HG02885 (cell line): ENCODE measurements at regions not wholly inside any gene's neighbourhood (a gene's known extent, or its start where the extent isn't known, plus 50 kb on each side); places are given as distances from the start of the nearest gene placed in this dataset.
A peak's percentile ranks its signal among the peaks of the same experiment; 100 is the strongest.
"Not testable (repeated sequence)": the region's sequence is repeated elsewhere in the genome, so short reads cannot be mapped to it uniquely, and the experiment has no call there.

Experiments used
- ATAC-seq: cut with Tn5 transposase; IDR thresholded peaks from one replicate; pipeline ENCODE4 v1.9.1; 2021; ENCODE audit warnings: mild to moderate bottlenecking; ENCODE audit not compliant: unreplicated experiment, poor library complexity

DNA sequence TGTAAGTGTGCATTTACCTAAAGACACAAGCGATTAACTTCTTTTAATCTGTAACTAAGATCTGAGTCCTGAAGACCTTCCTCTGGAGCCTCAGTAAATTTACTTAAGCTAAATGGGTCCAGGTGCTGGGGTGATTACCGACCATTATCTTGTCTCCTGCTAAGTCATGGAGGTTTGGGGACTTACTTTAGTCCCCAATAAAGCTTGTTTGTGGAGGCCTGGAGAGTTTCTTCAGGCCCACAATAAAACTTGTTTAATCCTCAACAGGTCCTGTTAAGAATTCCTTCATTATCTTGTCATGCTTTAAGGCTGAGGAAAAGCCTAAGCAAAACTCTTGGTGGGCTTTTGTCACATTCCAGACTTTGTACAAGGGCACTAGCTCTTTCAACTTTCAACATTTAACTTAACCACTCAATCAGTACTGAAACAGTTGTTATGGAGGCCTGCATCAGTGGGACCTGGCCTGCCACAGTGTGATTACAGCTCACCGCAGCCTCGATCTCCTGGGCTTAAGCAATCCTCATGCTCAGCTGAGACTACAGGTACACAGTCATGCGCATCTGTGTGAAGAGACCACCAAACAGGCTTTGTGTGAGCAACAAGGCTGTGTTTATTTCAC, 84.0 kb downstream of the FMO4 start:
- ATAC-seq = no peak

DNA sequence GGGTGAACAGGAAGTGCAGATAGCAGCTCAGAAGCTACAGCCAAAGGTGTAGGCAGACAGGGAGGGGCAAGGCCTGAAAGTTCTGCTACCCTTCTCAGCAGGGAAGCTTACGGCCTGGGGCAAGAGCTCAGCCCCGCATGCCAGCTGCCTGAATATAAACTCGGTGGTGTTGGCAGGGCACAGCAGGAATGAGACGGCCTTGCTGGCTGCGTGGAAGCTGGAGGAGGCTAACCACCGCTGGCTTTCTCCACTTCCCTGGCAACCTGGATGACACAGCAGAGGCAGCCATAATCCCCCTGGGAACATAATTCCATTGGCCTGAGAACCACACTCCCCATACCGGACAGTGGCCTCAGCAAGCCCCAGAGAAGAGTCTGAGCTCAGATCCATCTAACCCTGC, 81.9 kb upstream of the PRRC2C start:
- ATAC-seq = no peak

DNA sequence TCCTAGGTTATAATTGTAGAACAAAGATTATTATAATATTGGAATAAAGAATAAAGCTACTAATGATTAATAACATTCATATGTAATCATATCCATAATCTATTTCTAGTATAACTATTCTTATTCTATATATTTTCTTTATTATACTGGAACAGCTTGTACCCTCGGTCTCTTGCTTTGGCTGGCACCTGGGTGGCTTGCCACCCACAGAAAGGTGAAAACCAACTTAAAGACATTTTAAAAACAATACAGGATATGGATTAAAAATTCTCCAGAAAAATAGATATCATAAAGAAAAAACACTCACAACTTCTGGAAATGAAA, 80.0 kb upstream of the PRRC2C start:
- ATAC-seq = no peak

DNA sequence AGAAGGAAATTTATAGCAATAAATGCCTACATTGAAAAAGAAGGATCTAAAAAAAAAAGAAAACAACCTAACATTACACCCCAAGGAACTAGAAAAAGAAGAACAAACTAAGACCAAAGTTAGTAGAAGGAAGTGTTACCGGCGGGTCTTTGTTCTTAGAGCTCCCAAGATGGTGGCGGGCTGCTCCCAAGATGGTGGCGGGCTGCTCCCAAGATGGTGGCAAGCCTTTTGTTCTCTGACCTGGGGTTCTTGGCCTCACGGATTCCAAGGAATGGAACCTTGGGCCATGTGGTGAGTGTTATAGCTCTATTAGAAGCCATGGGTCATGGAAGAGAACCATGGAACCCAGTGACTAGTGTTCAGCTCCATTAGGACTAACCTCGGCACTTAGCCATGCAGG, 71.8 kb upstream of the PRRC2C start:
- not testable (repeated sequence) for ATAC-seq

DNA sequence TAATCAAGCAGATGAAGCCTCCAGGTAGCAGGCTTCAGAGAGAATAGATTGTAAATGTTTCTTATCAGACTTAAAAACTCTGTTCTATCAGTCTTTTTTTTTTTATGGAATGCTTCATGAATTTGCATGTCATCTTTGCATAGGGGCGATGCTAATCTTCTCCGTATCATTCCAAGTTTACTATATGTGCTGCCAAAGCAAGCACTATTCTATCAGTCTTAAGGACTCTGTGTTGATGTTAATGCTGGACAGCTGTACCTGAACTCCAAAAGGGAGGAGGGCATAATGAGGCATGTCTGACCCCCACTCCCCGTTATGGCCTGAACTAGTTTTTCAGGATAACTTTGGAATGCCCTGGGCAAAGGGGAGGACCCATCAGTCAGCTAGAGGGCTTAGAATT, 66.8 kb upstream of the PRRC2C start:
- no peak for ATAC-seq

DNA sequence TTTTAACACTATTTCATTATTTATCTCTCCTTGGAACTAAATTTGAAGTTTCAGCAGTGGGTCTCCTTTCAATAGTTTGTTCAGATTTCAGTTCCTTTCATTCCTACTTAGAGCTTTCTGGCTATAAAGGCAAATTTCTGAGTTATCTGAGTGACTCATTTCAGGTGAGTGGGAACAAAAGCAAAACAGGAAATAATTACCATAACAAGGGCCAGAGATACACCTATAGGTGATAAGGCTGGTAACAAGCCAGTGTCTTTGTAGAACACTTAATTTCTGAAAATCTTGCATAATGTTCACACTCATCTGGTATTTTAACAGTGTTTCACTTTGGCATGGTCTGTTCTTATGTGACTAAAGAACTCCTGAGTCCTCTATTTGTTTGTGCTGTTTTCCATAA, 64.5 kb upstream of the PRRC2C start:
- peak; percentile 54 for ATAC-seq

DNA sequence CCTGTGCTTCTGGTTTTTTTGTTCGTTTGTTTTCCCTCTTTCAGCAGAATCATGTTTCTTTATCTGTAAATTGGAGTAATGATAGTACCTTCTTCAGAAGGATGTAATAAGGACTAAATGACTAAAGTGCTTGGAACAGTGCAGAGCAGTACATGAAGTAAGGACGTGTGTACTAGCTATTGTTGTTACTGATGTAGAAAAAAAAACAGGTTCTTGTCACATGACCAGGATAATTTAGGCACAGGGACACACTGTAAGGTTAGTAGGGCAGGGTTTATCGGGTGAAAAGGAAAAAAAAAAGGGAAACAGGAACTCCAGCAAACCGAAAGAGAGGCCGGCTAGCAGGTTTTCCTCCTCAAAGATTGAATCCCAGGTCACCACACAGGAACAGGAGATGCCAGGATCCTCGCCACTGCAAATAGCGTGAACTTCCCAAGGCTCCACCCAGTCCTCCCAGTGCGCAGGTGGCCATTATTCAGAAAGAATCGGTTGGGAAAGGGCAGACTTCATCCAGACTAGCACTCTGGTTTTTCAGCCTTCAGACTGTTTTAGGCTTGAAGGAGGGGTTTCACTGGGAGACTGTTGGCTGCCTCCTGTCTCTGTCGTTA, 63.8 kb upstream of the PRRC2C start:
- no peak for ATAC-seq

DNA sequence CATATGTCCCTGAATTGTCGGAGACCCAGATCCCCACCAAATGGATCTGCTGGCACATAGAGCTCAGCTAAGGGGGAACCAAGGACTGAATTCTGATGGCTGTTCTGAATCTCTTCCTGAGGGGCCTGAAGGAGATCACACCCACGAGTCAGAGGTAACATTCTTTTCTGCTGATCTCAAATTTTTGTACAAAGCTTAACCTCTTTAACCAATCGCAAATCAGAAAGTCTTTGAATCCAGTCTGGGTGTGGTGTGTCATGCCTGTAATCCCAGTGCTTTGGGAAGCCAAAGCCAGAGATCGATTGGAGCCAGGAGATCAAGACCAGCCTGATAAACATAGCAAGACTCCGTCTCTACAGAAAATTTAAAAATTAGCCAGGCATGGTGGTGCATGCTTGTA, 62.8 kb upstream of the PRRC2C start:
- ATAC-seq = no peak

DNA sequence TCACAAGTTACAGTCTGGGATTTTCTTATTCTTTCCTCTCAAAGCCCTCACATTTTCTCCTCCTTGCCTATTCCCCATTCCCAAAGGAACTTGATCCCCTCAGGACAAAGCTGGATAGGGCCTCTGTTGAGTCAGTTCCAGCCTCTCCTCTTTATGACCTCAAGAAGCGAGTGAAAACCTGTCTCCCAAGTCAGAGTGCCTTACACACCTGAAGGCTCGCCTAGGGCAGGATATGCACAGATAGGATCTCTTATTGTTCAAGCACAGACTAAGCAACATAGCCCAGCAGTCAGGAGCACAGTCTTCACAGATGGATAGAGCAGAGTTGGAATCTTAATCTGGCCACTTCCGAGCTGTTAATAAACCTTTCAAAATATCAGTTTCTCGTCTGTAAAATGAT, 60.8 kb upstream of the PRRC2C start:
- ATAC-seq = no peak

DNA sequence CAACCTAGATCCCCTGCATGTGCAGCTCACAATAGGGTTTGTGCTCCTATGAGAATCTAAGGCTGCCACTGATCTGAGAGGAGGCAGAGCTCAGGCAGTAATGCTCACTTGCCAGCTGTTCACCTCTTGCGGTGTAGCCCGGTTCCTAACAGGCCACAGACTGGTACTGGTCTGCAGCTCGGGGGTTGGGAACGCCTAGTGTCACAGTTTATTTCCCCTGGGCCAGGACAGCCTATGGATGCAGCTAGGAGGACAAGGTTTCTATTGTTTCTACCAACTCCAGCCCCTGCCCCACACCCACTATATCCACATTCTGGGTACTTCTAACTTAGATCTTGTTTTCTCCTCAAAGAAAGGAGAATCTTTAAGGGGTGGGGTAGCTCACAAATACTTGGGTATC, 58.7 kb upstream of the PRRC2C start:
- no peak for ATAC-seq

DNA sequence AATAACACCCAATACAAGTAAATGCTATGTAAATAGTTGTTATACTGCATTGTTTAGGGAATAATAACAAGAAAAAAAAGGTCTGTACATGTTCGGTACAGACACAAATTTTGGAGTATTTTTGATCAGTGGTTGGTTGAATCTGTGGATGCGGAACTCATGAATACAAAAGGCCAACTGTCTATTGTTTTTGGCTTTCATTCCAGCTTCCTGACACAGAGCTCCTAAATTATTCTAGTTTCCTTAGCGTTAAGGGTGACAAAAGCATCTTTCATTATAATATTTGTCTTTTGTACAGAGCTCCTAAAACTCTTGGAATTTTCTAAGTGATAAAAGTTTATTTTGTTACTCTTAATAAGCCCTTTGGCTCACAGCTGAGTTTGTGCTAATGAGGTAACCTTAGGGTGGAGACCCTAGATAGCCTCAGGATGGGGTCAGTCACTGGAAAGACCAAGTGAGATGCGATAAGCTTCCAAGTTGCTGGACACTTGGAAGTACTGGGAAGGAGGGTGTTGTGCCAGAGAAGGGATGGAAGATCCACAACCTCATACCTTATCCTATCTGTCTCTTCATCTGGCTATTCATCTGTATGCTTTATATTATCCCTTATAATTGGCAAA, 57.4 kb upstream of the PRRC2C start:
- no peak for ATAC-seq

DNA sequence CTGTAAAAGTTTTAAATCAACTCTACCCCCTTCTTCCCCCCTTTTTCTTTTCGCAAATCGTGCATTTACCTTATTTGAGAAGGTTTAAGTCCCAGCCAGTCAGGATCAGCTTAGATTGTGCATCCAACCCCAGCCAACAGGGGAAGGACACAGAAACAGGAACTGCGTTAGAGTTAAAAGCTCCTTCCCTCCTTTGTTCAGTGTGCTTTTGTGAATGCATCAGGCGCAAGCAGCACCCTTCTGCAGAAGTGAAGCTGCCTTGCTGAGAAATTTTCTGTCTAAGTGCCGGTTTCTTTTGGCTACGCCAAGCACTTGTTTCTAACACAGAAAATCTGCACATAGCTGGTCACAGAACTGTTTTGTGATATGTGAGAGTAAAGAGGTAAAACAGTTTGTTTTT, 56.2 kb upstream of the PRRC2C start:
- no peak for ATAC-seq

DNA sequence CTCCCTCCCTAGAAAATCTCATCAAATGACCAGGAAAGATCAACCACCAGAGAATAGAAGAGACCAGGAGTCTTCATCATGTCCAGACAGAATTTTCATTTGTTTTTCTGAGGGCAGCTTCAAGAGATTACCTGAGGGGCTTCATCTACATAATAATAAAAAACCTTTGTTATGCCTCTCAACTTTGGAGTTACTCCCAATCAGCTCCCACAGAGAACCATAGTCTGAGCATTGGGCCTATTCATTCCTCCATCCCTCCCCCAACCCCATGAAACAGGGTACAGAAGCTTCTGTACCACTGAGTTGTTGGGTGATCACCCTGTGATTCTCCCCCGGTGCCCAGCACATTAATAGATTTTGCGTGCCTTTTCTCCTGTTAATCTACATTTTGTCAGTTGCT, 53.3 kb upstream of the PRRC2C start:
- no peak for ATAC-seq

DNA sequence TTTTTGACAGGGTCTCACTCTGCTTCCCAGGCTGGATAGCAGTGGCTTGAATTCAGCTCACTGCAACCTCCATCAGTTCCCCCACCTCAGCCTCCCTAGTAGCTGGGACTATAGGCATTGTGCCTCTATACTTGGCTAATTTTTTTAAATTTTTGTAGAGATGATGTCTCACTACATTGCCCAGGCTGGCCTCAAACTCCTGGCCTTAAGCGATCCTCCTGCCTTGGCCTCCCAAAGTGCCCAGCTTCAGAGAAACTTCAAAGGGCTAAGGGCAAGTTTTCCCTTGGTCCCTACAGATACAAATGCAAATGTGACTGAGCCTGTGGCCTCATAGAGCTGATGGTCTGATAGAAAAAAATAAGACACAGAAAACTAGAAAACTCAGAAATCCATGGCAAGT, 52.9 kb upstream of the PRRC2C start:
- ATAC-seq = no peak

DNA sequence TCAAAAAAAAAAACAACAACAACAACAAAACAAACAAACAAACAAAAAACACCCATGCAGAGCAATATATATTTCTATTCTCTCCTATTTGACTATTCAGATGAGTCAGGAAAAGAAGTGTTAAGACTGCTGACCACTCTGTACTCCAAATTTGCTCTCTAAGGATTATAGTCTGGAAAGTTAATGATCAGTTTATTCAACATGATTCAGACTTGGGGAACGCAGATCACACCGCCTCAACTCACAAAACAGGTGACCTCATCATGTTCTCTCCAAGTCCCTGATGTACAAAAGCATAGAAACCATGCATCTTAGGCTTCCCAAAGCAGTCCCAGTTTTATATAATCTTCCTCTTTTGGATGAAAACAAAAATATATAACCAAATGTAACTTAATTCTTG, 51.9 kb upstream of the PRRC2C start:
- ATAC-seq = no peak

DNA sequence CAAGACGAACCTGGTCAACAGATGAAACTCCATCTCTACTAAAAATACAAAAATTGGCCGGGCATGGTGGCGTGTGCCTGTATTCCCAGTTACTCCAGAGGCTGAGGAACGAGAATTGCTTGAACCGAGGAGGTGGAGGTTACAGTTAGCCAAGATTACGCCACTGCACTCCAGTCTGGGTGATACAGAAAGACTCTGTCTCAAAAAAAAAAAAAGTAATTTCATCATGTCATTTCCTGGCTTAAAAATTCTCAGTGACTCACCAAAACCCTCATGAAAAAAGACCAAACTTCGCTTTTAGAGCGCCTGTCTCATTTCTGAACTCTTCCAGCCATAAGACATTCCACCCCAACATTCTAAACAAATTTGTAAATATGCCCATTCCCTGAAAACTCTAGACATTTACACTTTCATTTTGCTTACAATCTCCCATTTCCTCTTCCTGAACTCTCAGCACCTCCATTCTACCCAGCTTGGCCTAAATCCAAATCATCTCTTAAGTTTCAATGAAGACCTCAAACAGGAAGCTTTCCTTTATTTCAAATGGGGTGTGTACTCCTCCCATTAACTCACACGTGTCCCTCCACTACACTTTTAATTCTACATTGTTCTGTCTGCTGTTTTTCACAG, 50.5 kb upstream of the PRRC2C start:
- no peak for ATAC-seq
